ENCODE measurements at regions not wholly inside any gene's neighbourhood (a gene's known extent, or its start where the extent isn't known, plus 50 kb on each side); places are given as distances from the start of the nearest gene placed in this dataset.
A peak's percentile ranks its signal among the peaks of the same experiment; 100 is the strongest.

GRCh38 chr12:124386059-124386458 lies 91.2 kb downstream of the RFLNA start:
- H3K4me3 ChIP-seq (replicated peaks in 1 of 2; ENCODE audit: low read depth in 1 of 2, low read length in 2 of 2) = peak overlapping the region in 1 of 2 experiments; percentile 18; a peak in 1 of 4 replicates
- H3K9me2 ChIP-seq (ENCODE audit: insufficient read depth) = no peaks in the 10 kb centered on the region
- peak; percentile 29; the same call in 1 of the 2 replicates for TF ChIP-seq POLR2AphosphoS5 (IDR thresholded peaks at IDR 0.05; ENCODE audit: low read depth, low read length)
- TF ChIP-seq ZFX (IDR thresholded peaks at IDR 0.05) = 0 out of 2 replicates have a peak, but pooled peaks have one; percentile 15
- no peak for TF ChIP-seq SP1 (IDR thresholded peaks at IDR 0.05; ENCODE audit: low read depth)
- TF ChIP-seq ZNF274 (IDR thresholded peaks at IDR 0.05; ENCODE audit: low read depth, low read length) = no peak
- peak overlapping the region; percentile 72 for H3K4me2 ChIP-seq (ENCODE audit: low read length)
- H3K4me1 ChIP-seq (ENCODE audit: control insufficient read depth in 1 of 2, insufficient read depth in 2 of 2, low read length in 2 of 2) = peaks cover 26 to 65% of the 10 kb centered on the region in 2 experiments
- H3K79me2 ChIP-seq (ENCODE audit: insufficient read depth, low read length) = no peaks in the 10 kb centered on the region
- no peaks in the 10 kb centered on the region for H3K9me3 ChIP-seq (ENCODE audit: control insufficient read depth in 1 of 2, insufficient read depth in 1 of 2, low read depth in 1 of 2, low read length in 2 of 2)
- ChIA-PET RAD21 (ENCODE audit: low non-redundant PET in 1 of 2, low total read pairs in 2 of 2, uncharacterized antibody in 2 of 2, unreplicated experiment in 2 of 2) (no interaction called here), CTCF (interaction anchor here (1.4 kb wide), 1 partner anchor 13 kb away, joined by 4 read pairs; no protein-coding TSS in a partner anchor), POLR2A (no interaction called here)
- ATAC-seq (peak; percentile 21), DNase-seq (ENCODE audit: low read depth, low spot score) (no peak)
- peak overlapping the region; percentile 48 for H3K27ac ChIP-seq (ENCODE audit: low read depth, low read length)
- BruUV-seq (replicated peaks) = no TSS peak
- H3K36me3 ChIP-seq (ENCODE audit: control insufficient read depth in 1 of 2, insufficient read depth in 2 of 2, low read length in 2 of 2) = peaks cover 0 to 12% of the 10 kb centered on the region in 2 experiments; a peak in 2 of 4 replicates
- no peak overlapping the region for H2AFZ ChIP-seq (ENCODE audit: low read depth, low read length, poor library complexity, severe bottlenecking)
- H3K27me3 ChIP-seq (ENCODE audit: insufficient read depth, low read length) = no peaks in the 10 kb centered on the region
- intact Hi-C loops (cut with micrococcal nuclease) = no loop called here
- no peaks in the 10 kb centered on the region for H4K20me1 ChIP-seq (ENCODE audit: insufficient read depth)
- H3K9ac ChIP-seq (ENCODE audit: low read length) = peak overlapping the region; percentile 56

GRCh38 chr12:124385219-124385969 lies 90.5 kb downstream of the RFLNA start:
- DNase-seq (ENCODE audit: low read depth, low spot score) (no peak), ATAC-seq (peak; percentile 76)
- CTCF ChIA-PET = interaction anchor here (1.4 kb wide), 1 partner anchor 14 kb away, joined by 4 read pairs; no protein-coding TSS in a partner anchor
- no peaks in the 10 kb centered on the region for H3K79me2 ChIP-seq (ENCODE audit: insufficient read depth, low read length)
- RAD21 ChIA-PET (ENCODE audit: low non-redundant PET in 1 of 2, low total read pairs in 2 of 2, uncharacterized antibody in 2 of 2, unreplicated experiment in 2 of 2) = no interaction called here
- H3K4me3 ChIP-seq (replicated peaks in 1 of 2; ENCODE audit: low read depth in 1 of 2, low read length in 2 of 2) = no peak overlapping the region; a peak in 1 of 4 replicates
- no peak overlapping the region for H2AFZ ChIP-seq (ENCODE audit: low read depth, low read length, poor library complexity, severe bottlenecking)
- intact Hi-C loops (cut with micrococcal nuclease) = no loop called here
- peaks cover 19 to 59% of the 10 kb centered on the region in 2 experiments for H3K4me1 ChIP-seq (ENCODE audit: control insufficient read depth in 1 of 2, insufficient read depth in 2 of 2, low read length in 2 of 2)
- H3K9me3 ChIP-seq (ENCODE audit: control insufficient read depth in 1 of 2, insufficient read depth in 1 of 2, low read depth in 1 of 2, low read length in 2 of 2) = no peaks in the 10 kb centered on the region
- no peaks in the 10 kb centered on the region for H3K9me2 ChIP-seq (ENCODE audit: insufficient read depth)
- peak overlapping the region; percentile 72 for H3K4me2 ChIP-seq (ENCODE audit: low read length)
- H4K20me1 ChIP-seq (ENCODE audit: insufficient read depth) = no peaks in the 10 kb centered on the region
- no TSS peak for BruUV-seq (replicated peaks)
- H3K27me3 ChIP-seq (ENCODE audit: insufficient read depth, low read length) = no peaks in the 10 kb centered on the region
- POLR2A ChIA-PET = no interaction called here
- peaks cover 0 to 12% of the 10 kb centered on the region in 2 experiments; a peak in 2 of 4 replicates for H3K36me3 ChIP-seq (ENCODE audit: control insufficient read depth in 1 of 2, insufficient read depth in 2 of 2, low read length in 2 of 2)
- TF ChIP-seq RAD21 (IDR thresholded peaks at IDR 0.05; ENCODE audit: low read depth) (no peak), JUND (IDR thresholded peaks at IDR 0.05) (no peak), YY1 (IDR thresholded peaks at IDR 0.05; ENCODE audit: extremely low read depth, insufficient replicate concordance, low read depth, low read length) (no peak), CBX3 (IDR thresholded peaks at IDR 0.05; ENCODE audit: low read depth) (no peak), ELF1 (IDR thresholded peaks at IDR 0.05; ENCODE audit: borderline replicate concordance, low read depth) (no peak), ZFX (IDR thresholded peaks at IDR 0.05) (no peak), FOSL1 (IDR thresholded peaks at IDR 0.05; ENCODE audit: low read depth) (no peak), ZBTB33 (IDR thresholded peaks at IDR 0.05; ENCODE audit: extremely low read depth, insufficient replicate concordance, low read length) (no peak), REST (IDR thresholded peaks at IDR 0.05; ENCODE audit: low read depth) (no peak), SP1 (IDR thresholded peaks at IDR 0.05; ENCODE audit: low read depth) (no peak), EGR1 (IDR thresholded peaks at IDR 0.05; ENCODE audit: low read depth) (no peak)
- peak overlapping the region; percentile 48 for H3K27ac ChIP-seq (ENCODE audit: low read depth, low read length)
- peak overlapping the region; percentile 56 for H3K9ac ChIP-seq (ENCODE audit: low read length)
